SK-N-SH treated with all-trans-retinoic acid at 6 μM for 48 hours (cell line): ENCODE measurements at regions not wholly inside any gene's neighbourhood (a gene's known extent, or its start where the extent isn't known, plus 50 kb on each side); places are given as distances from the start of the nearest gene placed in this dataset.

ENCODE experiments used
- ATAC-seq: fragments of 200-7000 bp; cut with Tn5 transposase; 3 replicates; pipeline ENCODE4 v1.9.1; 2020; ENCODE audit warnings: mild to moderate bottlenecking, moderate library complexity
- ARNTL ChIP-seq: fragments of 450-650 bp; formaldehyde crosslinking; IDR thresholded peaks from 2 replicates; pipeline ENCODE4 v1.5.0; 2020; ENCODE audit warnings: low read depth, mild to moderate bottlenecking, moderate library complexity, borderline replicate concordance
- BACH2 ChIP-seq: fragments of 250-450 bp; sonication (Bioruptor Pico); IDR thresholded peaks from 2 replicates; pipeline ENCODE4 v1.9.0; 2021; ENCODE audit warnings: mild to moderate bottlenecking, borderline replicate concordance
- CSDC2 ChIP-seq: fragments of 250-450 bp; sonication (Bioruptor Pico); IDR thresholded peaks from 2 replicates; pipeline ENCODE4 v1.5.0; 2020; ENCODE audit warnings: mild to moderate bottlenecking, moderate library complexity
- CSRNP3 ChIP-seq: fragments of 250-450 bp; sonication (Bioruptor Pico); IDR thresholded peaks from 2 replicates; pipeline ENCODE4 v1.5.1; 2021; ENCODE audit warnings: mild to moderate bottlenecking, moderate library complexity
- ESRRG ChIP-seq: fragments of 250-450 bp; sonication (Bioruptor Pico); IDR thresholded peaks from 2 replicates; pipeline ENCODE4 v1.6.1; 2021; ENCODE audit warnings: mild to moderate bottlenecking
- GLIS3 ChIP-seq: fragments of 250-450 bp; sonication (Bioruptor Pico); IDR thresholded peaks from 2 replicates; pipeline ENCODE4 v1.5.0; 2020; ENCODE audit warnings: mild to moderate bottlenecking, moderate library complexity
- ISL1 ChIP-seq: fragments of 250-450 bp; sonication (Bioruptor Pico); IDR thresholded peaks from 2 replicates; pipeline ENCODE4 v2.1.2; 2022; ENCODE audit warnings: mild to moderate bottlenecking, moderate library complexity
- OSR1 ChIP-seq: fragments of 250-450 bp; sonication (Bioruptor Pico); IDR thresholded peaks from 2 replicates; pipeline ENCODE4 v1.8.0; 2022; ENCODE audit warnings: moderate library complexity, mild to moderate bottlenecking, inconsistent platforms
- PPARA ChIP-seq: fragments of 250-450 bp; sonication (Bioruptor Pico); IDR thresholded peaks from 2 replicates; pipeline ENCODE4 v1.5.0; 2020; ENCODE audit warnings: mild to moderate bottlenecking, borderline replicate concordance
- RARB ChIP-seq: fragments of 250-450 bp; sonication (Bioruptor Pico); IDR thresholded peaks from 2 replicates; pipeline ENCODE4 v1.8.0; 2021; ENCODE audit warnings: mild to moderate bottlenecking, moderate library complexity
- TCF4 ChIP-seq: fragments of 250-450 bp; sonication (Bioruptor Pico); IDR thresholded peaks from 2 replicates; pipeline ENCODE4 v1.8.0; 2021; ENCODE audit warnings: mild to moderate bottlenecking, moderate library complexity, borderline replicate concordance
- TOX ChIP-seq: fragments of 250-450 bp; sonication (Bioruptor Pico); IDR thresholded peaks from 2 replicates; pipeline ENCODE4 v1.8.0; 2021; ENCODE audit warnings: mild to moderate bottlenecking, moderate library complexity, borderline replicate concordance
- TSHZ2 ChIP-seq: fragments of 250-450 bp; sonication (Bioruptor Pico); IDR thresholded peaks from 2 replicates; pipeline ENCODE4 v1.5.0; 2020; ENCODE audit warnings: mild to moderate bottlenecking, moderate library complexity
- ZC3H10 ChIP-seq: fragments of 250-450 bp; sonication (Bioruptor Pico); IDR thresholded peaks from 2 replicates; pipeline ENCODE4 v1.5.1; 2021; ENCODE audit warnings: mild to moderate bottlenecking, moderate library complexity
- ZFP3 ChIP-seq: fragments of 250-450 bp; sonication (Bioruptor Pico); IDR thresholded peaks from 2 replicates; pipeline ENCODE4 v1.5.0; 2020; ENCODE audit warnings: mild to moderate bottlenecking, moderate library complexity
- ZFP30 ChIP-seq: fragments of 450-650 bp; formaldehyde crosslinking; IDR thresholded peaks from 2 replicates; pipeline ENCODE4 v1.5.0; 2022; ENCODE audit warnings: mild to moderate bottlenecking, moderate library complexity
- ZNF565 ChIP-seq: fragments of 450-650 bp; formaldehyde crosslinking; conservative IDR thresholded peaks from 2 replicates; pipeline ENCODE4 v1.5.0; 2020; ENCODE audit warnings: low read depth, mild to moderate bottlenecking, moderate library complexity
- ZNF70 ChIP-seq: fragments of 450-650 bp; formaldehyde crosslinking; IDR thresholded peaks from 2 replicates; pipeline ENCODE4 v1.5.0; 2020; ENCODE audit warnings: mild to moderate bottlenecking, moderate library complexity
- ZNF8 ChIP-seq: fragments of 450-650 bp; formaldehyde crosslinking; IDR thresholded peaks from 2 replicates; pipeline ENCODE4 v1.5.0; 2020; ENCODE audit warnings: mild to moderate bottlenecking, moderate library complexity
- TF ChIP-seq, protein P1 (sequence below): fragments of 250-450 bp; sonication (Bioruptor Pico); IDR thresholded peaks from 2 replicates; pipeline ENCODE4 v1.5.1; 2020; ENCODE audit warnings: low read depth, mild to moderate bottlenecking, moderate library complexity
- TF ChIP-seq, protein P2 (sequence below): fragments of 250-450 bp; sonication (Bioruptor Pico); IDR thresholded peaks from 2 replicates; pipeline ENCODE4 v1.8.0; 2021; ENCODE audit warnings: low read depth, mild to moderate bottlenecking, moderate library complexity, borderline replicate concordance
- TF ChIP-seq, protein P3 (sequence below): fragments of 250-450 bp; sonication (Bioruptor Pico); IDR thresholded peaks from 2 replicates; pipeline ENCODE4 v1.8.0; 2020; ENCODE audit warnings: mild to moderate bottlenecking, moderate library complexity, borderline replicate concordance

GRCh38 chr14:30426463-30426862, 132.5 kb upstream of the G2E3 start:
- TF ChIP-seq ZFP30 (CRISPR knock-in tag), result no peak
- no peak for TF ChIP-seq ZNF70 (CRISPR knock-in tag)
- no peak for TF ChIP-seq ZC3H10 (CRISPR knock-in tag)
- no peak for ATAC-seq

DNA sequence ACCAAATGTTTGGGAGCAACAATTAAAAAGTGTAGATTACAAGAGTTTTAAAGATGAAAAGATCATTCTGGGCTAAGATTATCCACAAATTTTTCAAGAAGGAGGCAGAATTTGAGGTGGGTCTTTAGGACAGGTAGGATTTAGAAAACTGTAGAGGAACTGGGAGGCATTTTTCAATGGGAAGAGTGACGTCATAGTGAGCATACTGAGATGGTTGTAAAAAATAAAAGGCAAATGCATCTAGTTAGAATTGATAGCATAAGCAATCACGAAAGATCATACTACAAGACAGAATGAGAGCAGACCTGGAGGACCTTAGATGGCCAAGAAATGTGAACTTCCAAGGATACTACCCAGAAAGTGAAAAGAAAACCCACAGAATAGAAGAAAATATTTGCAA, 131.6 kb upstream of the G2E3 start:
- ATAC-seq, result no peak
- TF ChIP-seq ISL1, result no peak
- TF ChIP-seq RARB (CRISPR knock-in tag), result no peak
- no peak for TF ChIP-seq ARNTL (CRISPR knock-in tag)
- no peak for TF ChIP-seq ZNF8 (CRISPR knock-in tag)
- TF ChIP-seq PPARA (CRISPR knock-in tag), result no peak
- no peak for TF ChIP-seq ZNF565 (CRISPR knock-in tag)
- TF ChIP-seq, protein P1, sequence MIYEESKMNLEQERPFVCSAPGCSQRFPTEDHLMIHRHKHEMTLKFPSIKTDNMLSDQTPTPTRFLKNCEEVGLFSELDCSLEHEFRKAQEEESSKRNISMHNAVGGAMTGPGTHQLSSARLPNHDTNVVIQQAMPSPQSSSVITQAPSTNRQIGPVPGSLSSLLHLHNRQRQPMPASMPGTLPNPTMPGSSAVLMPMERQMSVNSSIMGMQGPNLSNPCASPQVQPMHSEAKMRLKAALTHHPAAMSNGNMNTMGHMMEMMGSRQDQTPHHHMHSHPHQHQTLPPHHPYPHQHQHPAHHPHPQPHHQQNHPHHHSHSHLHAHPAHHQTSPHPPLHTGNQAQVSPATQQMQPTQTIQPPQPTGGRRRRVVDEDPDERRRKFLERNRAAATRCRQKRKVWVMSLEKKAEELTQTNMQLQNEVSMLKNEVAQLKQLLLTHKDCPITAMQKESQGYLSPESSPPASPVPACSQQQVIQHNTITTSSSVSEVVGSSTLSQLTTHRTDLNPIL (CRISPR knock-in tag), result no peak
- TF ChIP-seq OSR1 (CRISPR knock-in tag), result no peak
- TF ChIP-seq BACH2 (CRISPR knock-in tag), result no peak
- no peak for TF ChIP-seq GLIS3 (CRISPR knock-in tag)
- TF ChIP-seq ZNF70 (CRISPR knock-in tag), result no peak
- TF ChIP-seq ZFP3 (CRISPR knock-in tag), result no peak
- TF ChIP-seq TCF4, result no peak
- no peak for TF ChIP-seq CSRNP3
- TF ChIP-seq TOX (CRISPR knock-in tag), result no peak
- TF ChIP-seq CSDC2, result no peak
- TF ChIP-seq, protein P2, sequence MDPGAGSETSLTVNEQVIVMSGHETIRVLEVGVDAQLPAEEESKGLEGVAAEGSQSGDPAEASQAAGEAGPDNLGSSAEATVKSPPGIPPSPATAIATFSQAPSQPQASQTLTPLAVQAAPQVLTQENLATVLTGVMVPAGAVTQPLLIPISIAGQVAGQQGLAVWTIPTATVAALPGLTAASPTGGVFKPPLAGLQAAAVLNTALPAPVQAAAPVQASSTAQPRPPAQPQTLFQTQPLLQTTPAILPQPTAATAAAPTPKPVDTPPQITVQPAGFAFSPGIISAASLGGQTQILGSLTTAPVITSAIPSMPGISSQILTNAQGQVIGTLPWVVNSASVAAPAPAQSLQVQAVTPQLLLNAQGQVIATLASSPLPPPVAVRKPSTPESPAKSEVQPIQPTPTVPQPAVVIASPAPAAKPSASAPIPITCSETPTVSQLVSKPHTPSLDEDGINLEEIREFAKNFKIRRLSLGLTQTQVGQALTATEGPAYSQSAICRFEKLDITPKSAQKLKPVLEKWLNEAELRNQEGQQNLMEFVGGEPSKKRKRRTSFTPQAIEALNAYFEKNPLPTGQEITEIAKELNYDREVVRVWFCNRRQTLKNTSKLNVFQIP (CRISPR knock-in tag), result no peak
- TF ChIP-seq, protein P3, sequence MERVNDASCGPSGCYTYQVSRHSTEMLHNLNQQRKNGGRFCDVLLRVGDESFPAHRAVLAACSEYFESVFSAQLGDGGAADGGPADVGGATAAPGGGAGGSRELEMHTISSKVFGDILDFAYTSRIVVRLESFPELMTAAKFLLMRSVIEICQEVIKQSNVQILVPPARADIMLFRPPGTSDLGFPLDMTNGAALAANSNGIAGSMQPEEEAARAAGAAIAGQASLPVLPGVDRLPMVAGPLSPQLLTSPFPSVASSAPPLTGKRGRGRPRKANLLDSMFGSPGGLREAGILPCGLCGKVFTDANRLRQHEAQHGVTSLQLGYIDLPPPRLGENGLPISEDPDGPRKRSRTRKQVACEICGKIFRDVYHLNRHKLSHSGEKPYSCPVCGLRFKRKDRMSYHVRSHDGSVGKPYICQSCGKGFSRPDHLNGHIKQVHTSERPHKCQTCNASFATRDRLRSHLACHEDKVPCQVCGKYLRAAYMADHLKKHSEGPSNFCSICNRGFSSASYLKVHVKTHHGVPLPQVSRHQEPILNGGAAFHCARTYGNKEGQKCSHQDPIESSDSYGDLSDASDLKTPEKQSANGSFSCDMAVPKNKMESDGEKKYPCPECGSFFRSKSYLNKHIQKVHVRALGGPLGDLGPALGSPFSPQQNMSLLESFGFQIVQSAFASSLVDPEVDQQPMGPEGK, result no peak
- no peak for TF ChIP-seq ZC3H10 (CRISPR knock-in tag)

DNA sequence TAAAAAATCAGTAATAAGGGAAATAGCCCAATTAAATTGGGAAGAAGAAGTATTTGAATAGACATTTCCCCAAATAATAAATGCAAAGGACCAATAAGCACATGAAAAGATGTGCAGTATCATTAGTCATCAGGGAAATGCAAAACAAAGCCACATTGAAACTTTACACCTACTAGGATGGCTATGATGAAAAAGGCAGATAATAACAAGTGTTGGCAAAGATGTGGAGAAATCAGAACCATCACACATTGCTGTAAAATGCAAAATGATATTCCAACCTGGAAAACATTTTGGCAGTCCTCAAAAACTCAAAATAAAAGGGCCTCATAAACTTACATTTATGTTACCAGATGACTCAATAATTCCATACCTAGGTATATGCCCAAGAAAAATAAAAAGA, 131.1 kb upstream of the G2E3 start:
- TF ChIP-seq TSHZ2 (CRISPR knock-in tag), result no peak
- TF ChIP-seq ZC3H10 (CRISPR knock-in tag), result no peak
- no peak for TF ChIP-seq TOX (CRISPR knock-in tag)
- TF ChIP-seq ZNF70 (CRISPR knock-in tag), result no peak
- TF ChIP-seq BACH2 (CRISPR knock-in tag), result no peak
- TF ChIP-seq ZNF565 (CRISPR knock-in tag), result no peak
- no peak for TF ChIP-seq GLIS3 (CRISPR knock-in tag)
- no peak for TF ChIP-seq RARB (CRISPR knock-in tag)
- TF ChIP-seq, protein P2 (CRISPR knock-in tag), result no peak
- TF ChIP-seq CSRNP3, result no peak
- no peak for TF ChIP-seq ZFP30 (CRISPR knock-in tag)
- TF ChIP-seq ARNTL (CRISPR knock-in tag), result no peak
- TF ChIP-seq ZNF8 (CRISPR knock-in tag), result no peak
- no peak for TF ChIP-seq TCF4
- TF ChIP-seq, protein P1 (CRISPR knock-in tag), result no peak
- TF ChIP-seq ESRRG (CRISPR knock-in tag), result no peak
- ATAC-seq, result no peak
